H1 (cell line): ENCODE measurements at regions not wholly inside any gene's neighbourhood (a gene's known extent, or its start where the extent isn't known, plus 50 kb on each side); places are given as distances from the start of the nearest gene placed in this dataset.

Experiments
- CEBPB ChIP-seq: IDR thresholded peaks from 2 replicates; pipeline ENCODE4 v1.6.1; 2012; ENCODE audit warnings: low read depth, low read length
- CREB1 ChIP-seq: IDR thresholded peaks from 2 replicates; pipeline ENCODE4 v1.6.1; 2012; ENCODE audit warnings: inconsistent platforms
- CTCF ChIP-seq, 3 experiments: IDR thresholded peaks; 1 replicate in 2 of 3; 2 replicates in 1 of 3; pipeline versions ENCODE4 v1.5.1 to v1.6.1; 2011; ENCODE audit warnings: low read length in 3 of 3, mild to moderate bottlenecking in 3 of 3, inconsistent platforms in 2 of 3, low read depth in 1 of 3, moderate library complexity in 1 of 3; ENCODE audit not compliant: insufficient read depth in 1 of 3; ENCODE audit errors: control extremely low read depth in 1 of 3
- EGR1 ChIP-seq: IDR thresholded peaks from 2 replicates; pipeline ENCODE4 v1.6.1; 2011; ENCODE audit warnings: low read depth, low read length, borderline replicate concordance
- EP300 ChIP-seq, 2 experiments: IDR thresholded peaks; 1 replicate in 1 of 2; 2 replicates in 1 of 2; pipeline ENCODE4 v1.6.1; 2011 to 2012; ENCODE audit warnings: low read depth in 2 of 2, low read length in 2 of 2, mild to moderate bottlenecking in 2 of 2, borderline replicate concordance in 1 of 2, inconsistent platforms in 1 of 2, moderate library complexity in 1 of 2
- EZH2 ChIP-seq: fragments of 200-600 bp; sonication (generic); IDR thresholded peaks from 2 replicates; pipeline ENCODE4 v1.7.1; 2012; ENCODE audit warnings: low read depth, mild to moderate bottlenecking, moderate library complexity, low read length, inconsistent platforms; ENCODE audit not compliant: severe bottlenecking
- HDAC6 ChIP-seq: IDR thresholded peaks from one replicate; pipeline ENCODE4 v1.7.1; 2012; ENCODE audit warnings: low read depth, mild to moderate bottlenecking, inconsistent platforms, low read length, moderate library complexity
- KDM4A ChIP-seq: IDR thresholded peaks from one replicate; pipeline ENCODE4 v1.7.1; 2012; ENCODE audit warnings: low read depth, mild to moderate bottlenecking, moderate library complexity, low read length, inconsistent platforms; ENCODE audit not compliant: severe bottlenecking
- POLR2A ChIP-seq, 2 experiments: IDR thresholded peaks; 1 replicate in 1 of 2; 2 replicates in 1 of 2; pipeline ENCODE4 v1.6.1; 2011; ENCODE audit warnings: low read depth in 2 of 2, low read length in 2 of 2, mild to moderate bottlenecking in 2 of 2; ENCODE audit errors: control extremely low read depth in 1 of 2
- POLR2AphosphoS5 ChIP-seq: IDR thresholded peaks from 2 replicates; pipeline ENCODE4 v1.6.1; 2011; ENCODE audit warnings: low read depth, low read length
- RAD21 ChIP-seq, 2 experiments: IDR thresholded peaks in 1 of 2; conservative IDR thresholded peaks in 1 of 2; 2 replicates each; pipeline ENCODE4 v1.6.1; 2011; ENCODE audit warnings: low read depth in 2 of 2, low read length in 2 of 2, improper control_type of control experiment in 1 of 2, inconsistent platforms in 1 of 2, mild to moderate bottlenecking in 1 of 2, moderate library complexity in 1 of 2
- RFX5 ChIP-seq: IDR thresholded peaks from 2 replicates; pipeline ENCODE4 v1.6.1; 2011; ENCODE audit warnings: low read depth, low read length, improper control_type of control experiment, borderline replicate concordance
- SP1 ChIP-seq: IDR thresholded peaks from 2 replicates; pipeline ENCODE4 v1.6.1; 2011; ENCODE audit warnings: low read depth, low read length
- SUZ12 ChIP-seq: fragments of 200-600 bp; sonication (generic); IDR thresholded peaks from 2 replicates; pipeline ENCODE4 v1.6.1; 2012; ENCODE audit warnings: mild to moderate bottlenecking, inconsistent platforms, low read length, moderate library complexity, mixed read lengths

GRCh38 chr12:11543457-11544158, 105.9 kb upstream of the ETV6 start:
- TF ChIP-seq KDM4A: no peak
- TF ChIP-seq CREB1: no peak
- TF ChIP-seq CTCF (IDR thresholded peaks at IDR 0.05; ENCODE audit: control extremely low read depth in 1 of 3, insufficient read depth in 1 of 3, low read depth in 1 of 3, low read length in 3 of 3): no peak
- no peak for TF ChIP-seq EP300 (IDR thresholded peaks at IDR 0.05; ENCODE audit: borderline replicate concordance in 1 of 2, low read depth in 2 of 2, low read length in 2 of 2)
- TF ChIP-seq EZH2: no peak
- no peak for TF ChIP-seq CEBPB
- no peak for TF ChIP-seq HDAC6
- TF ChIP-seq EGR1: no peak
- no peak for TF ChIP-seq SP1
- TF ChIP-seq RFX5: no peak
- no peak for TF ChIP-seq POLR2A (IDR thresholded peaks at IDR 0.05; ENCODE audit: control extremely low read depth in 1 of 2, low read depth in 2 of 2, low read length in 2 of 2)
- no peak for TF ChIP-seq POLR2AphosphoS5
- TF ChIP-seq SUZ12: no peak
- no peak for TF ChIP-seq RAD21 (IDR thresholded peaks at IDR 0.05 in 1 of 2, conservative IDR thresholded peaks at IDR 0.05 in 1 of 2; ENCODE audit: low read depth in 2 of 2, low read length in 2 of 2)
